ENCODE measurements at regions not wholly inside any gene's neighbourhood (a gene's known extent, or its start where the extent isn't known, plus 50 kb on each side); places are given as distances from the start of the nearest gene placed in this dataset.

- TF ChIP-seq, protein P1, sequence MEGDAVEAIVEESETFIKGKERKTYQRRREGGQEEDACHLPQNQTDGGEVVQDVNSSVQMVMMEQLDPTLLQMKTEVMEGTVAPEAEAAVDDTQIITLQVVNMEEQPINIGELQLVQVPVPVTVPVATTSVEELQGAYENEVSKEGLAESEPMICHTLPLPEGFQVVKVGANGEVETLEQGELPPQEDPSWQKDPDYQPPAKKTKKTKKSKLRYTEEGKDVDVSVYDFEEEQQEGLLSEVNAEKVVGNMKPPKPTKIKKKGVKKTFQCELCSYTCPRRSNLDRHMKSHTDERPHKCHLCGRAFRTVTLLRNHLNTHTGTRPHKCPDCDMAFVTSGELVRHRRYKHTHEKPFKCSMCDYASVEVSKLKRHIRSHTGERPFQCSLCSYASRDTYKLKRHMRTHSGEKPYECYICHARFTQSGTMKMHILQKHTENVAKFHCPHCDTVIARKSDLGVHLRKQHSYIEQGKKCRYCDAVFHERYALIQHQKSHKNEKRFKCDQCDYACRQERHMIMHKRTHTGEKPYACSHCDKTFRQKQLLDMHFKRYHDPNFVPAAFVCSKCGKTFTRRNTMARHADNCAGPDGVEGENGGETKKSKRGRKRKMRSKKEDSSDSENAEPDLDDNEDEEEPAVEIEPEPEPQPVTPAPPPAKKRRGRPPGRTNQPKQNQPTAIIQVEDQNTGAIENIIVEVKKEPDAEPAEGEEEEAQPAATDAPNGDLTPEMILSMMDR (tag by site-specific recombination; IDR thresholded peaks at IDR 0.05), result no peak
- TF ChIP-seq ZNF146 (tag by site-specific recombination; IDR thresholded peaks at IDR 0.05), result no peak
- no peak for TF ChIP-seq ZNF670 (tag by site-specific recombination; IDR thresholded peaks at IDR 0.05; ENCODE audit: low read depth)
- no peak for TF ChIP-seq ZFP37 (tag by site-specific recombination; IDR thresholded peaks at IDR 0.05)
- TF ChIP-seq PBX3 (CRISPR knock-in tag; IDR thresholded peaks at IDR 0.05), result no peak
- TF ChIP-seq REST (tag by site-specific recombination; IDR thresholded peaks at IDR 0.05), result no peak
- no peak for TF ChIP-seq ZNF639 (tag by site-specific recombination; IDR thresholded peaks at IDR 0.05)
- TF ChIP-seq ZBTB17 (tag by site-specific recombination; IDR thresholded peaks at IDR 0.05), result no peak
- TF ChIP-seq TCF7L2 (IDR thresholded peaks at IDR 0.05; ENCODE audit: borderline replicate concordance, low read depth, low read length), result no peak
- TF ChIP-seq BCL11A (tag by site-specific recombination; IDR thresholded peaks at IDR 0.05; ENCODE audit: low read depth), result no peak
Observed at GRCh38 chr6:165714907-165715306, 51.9 kb upstream of the PDE10A start.

Measured in HEK293 (cell line).